HG03175 (cell line): ENCODE measurements at regions not wholly inside any gene's neighbourhood (a gene's known extent, or its start where the extent isn't known, plus 50 kb on each side); places are given as distances from the start of the nearest gene placed in this dataset.
"Not testable (repeated sequence)": the region's sequence is repeated elsewhere in the genome, so short reads cannot be mapped to it uniquely, and the experiment has no call there.

Source experiments
- ATAC-seq: cut with Tn5 transposase; IDR thresholded peaks from one replicate; pipeline ENCODE4 v1.9.1; 2021; ENCODE audit warnings: mild to moderate bottlenecking, moderate library complexity; ENCODE audit not compliant: unreplicated experiment

DNA sequence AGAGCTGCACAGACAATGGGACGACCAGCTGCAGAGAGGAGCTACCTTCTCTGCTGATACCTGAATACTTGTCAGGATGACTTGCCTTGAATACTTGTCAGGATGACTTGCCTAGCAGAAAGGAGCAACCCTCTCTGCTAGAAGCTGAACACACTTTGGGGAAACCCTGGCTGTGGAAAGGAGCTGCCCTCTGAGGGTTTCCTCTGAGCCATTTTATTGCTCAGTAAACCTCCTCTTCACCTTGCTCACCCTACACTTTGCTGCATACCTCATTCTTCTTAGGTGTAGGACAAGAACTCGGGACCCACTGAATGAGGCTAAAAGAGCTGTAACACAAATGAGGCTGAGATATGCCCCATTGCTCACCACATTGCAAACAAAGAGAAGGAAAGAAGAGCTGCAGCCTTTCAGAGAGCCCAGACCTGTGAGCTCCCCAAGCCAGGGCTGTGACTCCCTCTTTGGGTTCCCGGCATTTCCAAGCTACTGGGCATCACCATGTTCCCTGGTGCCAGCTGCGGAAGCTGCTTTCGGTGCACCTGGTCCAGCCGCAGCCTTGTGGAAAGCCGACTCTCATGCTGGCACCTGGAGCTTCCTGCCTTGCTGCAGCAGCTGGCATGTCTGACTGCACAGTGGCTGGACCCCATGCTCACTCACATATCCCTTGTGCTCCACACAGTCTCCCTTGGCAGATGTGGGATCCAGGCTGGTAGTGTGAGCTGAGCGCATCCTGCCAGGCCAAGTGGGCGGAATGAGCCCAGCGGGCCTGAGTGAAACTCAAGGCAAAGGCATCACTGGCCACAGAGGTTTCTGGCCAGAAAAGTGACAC lies 106.7 kb upstream of the AHI1 start:
- ATAC-seq = no peak

DNA sequence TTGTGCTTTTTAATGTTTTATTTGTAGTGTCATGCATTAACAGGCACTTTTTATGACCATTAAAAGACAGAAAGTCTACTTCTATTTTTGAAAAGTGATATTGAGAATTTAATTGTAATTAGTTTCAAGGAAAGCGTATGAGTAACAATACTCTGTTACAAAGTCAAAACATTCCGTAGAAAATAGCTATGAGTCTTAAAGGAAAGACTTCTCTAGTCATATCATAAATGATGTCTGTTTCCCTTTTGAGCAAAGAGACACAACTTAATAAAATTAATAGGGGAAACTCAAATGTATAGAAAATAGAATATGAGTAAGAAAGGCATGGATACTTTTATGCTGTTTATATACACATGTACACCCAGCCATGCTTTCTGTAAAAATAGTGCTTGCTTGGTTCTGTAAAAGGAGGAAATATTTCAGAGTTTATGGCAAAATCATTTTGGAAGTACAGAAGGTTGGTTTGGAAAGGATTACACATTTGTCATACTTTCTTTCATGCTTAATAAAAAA lies 107.8 kb upstream of the AHI1 start:
- ATAC-seq = no peak

DNA sequence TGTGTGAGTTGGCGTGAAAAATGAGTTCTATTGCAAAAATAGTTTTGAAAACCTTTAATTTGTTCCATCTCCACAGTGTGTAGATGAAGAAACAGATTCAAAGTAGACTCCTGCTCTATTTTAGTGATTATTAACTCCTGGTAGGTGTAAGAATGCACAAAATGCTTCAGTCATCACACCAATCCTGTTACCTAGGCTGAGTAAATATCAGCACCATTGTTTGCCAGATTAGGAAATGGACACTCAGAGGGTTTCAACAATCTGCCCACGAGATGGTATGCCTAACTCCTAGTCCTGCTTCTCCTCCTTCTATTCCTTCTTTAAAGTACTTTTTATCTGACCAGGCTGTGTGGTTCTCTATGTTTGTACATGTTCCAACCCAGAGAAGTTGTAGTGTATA lies 108.9 kb upstream of the AHI1 start:
- ATAC-seq = no peak

DNA sequence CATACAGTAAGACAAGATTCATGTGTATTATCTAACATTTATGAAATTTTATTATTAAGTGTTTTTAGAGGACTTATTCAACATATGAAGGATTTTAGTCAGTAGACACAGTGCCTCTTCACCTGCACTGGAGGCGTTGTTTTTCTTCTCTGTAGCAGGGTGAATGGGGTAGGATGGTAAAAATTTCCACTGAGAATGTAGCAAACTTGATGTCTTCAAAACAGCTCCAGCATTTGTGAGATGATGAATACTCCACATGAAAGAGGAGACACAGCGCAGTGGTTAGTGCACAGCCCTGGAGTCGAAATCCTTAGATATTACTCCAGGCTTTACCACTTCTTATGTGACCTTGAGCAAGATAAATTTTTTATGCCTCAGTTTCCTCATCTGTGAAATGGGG lies 110.5 kb upstream of the AHI1 start:
- no peak for ATAC-seq

DNA sequence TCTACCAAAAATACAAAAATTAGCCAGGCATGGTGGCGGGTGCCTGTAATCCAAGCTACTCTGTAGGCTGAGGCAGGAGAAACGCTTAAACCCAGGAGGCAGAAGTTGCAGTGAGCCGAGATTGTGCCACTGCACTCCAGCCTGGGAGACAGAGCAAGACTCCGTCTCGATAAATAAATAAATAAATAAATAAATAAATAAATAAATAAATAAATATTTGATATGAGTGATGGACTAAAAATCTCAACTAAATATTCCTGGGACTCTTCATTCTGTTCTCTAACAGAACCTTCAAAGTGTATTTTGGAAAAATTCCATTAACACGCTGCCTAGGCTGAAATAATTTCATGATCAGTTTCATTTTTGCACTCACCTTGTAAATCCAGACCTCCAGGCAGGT lies 112.7 kb upstream of the AHI1 start:
- not testable (repeated sequence) for ATAC-seq

DNA sequence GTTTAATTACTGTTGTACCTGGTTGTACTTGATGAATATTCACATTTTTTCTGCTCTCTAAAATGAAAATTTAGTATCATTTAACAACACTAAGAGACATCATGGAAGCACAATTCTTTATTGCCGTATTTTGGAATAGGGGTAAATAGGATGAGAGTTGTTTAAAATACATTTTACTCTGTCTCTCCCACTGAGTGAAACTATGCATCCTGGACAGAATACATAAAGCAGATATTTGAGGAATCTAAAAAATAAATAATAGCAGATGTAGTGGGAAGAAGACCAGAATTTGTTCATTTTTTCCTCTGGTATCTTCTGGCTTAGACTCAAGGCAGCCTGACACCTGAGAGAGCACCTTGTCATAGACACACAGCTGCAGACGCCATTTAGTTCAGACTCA lies 119.1 kb upstream of the AHI1 start:
- ATAC-seq = no peak

DNA sequence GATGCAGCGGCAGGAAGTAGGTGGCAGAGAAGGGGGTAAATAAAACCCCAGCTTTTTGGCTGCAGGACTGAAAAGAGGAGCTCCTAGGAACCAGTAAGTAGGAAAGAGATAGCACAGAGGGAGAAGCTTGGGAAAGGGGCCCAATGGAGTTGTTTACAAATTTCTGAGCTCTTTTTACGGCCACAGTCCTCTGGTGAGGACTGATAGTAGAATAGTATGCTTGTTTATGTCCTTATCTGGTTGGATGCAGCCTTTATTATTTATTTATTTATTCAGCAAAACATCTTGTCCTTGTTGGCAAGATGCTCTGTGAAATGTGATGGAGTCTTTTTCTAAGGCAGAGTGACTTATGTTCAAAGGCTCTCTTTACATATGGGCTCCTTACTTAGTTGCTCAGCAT lies 119.7 kb upstream of the AHI1 start:
- ATAC-seq = no peak

DNA sequence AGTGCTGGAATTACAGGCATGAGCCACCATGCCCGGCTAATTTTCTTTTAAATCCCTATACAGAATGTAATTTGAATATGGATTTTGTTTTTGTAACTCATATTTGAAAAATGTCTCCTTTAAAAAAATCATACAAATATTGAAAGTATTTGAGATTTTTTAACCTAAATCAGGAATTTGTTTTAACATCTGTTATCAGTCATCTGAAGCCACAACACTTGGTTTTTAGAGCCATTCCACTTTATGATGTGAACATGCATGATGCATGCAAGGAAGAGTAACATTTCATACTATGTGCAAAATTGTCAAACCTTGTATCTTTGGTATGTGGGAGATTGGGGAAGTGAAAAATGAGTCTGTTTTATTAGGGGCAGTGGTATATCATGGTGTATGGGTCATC lies 124.5 kb upstream of the AHI1 start:
- ATAC-seq = no peak

DNA sequence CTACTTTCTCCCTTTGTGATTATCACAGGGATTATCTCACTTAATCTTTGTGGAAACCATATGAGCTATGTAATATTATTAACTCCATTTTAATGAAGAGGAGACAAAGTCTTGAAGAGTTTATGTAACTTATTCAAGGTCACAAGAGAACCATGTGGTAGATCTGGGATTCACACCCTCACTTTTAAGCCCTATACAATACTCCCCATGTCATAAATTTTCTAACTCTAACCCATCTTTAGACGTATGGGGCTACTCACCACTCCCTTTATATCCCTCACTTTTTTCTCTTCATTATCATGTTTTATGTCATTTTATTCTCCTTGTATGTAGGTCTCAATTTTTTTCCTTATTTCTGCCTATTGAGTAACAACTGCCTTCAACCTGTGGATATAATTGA lies 126.4 kb upstream of the AHI1 start:
- ATAC-seq = no peak

DNA sequence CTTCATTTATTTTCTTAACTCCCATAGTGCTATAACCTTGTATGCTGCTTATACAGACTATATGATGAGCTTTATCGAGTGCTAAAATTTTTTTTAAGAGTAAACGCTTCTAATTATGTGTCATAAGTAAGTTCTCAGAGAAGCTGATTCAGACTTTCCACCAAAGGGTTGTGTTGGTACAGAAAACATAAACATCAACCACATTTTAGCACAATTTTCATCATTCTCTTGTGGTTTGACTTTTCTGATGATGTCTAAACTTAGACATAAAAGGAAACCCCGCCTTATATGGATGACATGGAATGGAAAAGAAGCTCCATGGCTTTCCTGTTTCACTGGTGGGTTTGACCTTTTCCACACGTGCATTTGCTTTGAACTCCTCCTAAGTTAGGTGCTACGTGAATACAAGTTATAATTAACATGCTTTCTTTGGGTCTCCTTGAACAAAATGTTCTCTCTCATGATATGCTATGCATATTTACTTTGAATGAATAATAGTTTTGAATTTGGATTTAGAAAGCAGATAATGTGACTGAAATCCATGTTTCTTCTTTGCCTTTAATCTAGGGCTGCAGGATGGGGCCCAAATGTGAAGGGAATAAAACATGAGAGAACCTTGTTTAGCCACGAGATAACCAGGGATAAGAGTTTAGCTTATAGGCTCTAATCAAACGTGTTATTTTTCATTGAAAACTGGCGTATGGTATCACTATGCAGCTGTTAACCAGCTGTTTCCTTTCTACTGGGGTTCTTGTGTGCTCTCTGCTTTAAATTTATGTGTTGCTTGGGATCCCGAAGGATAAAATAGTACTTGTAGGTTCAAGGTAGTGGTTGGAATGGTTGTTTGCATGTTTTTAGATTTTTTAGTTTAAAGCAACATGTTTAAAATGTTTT lies 127.1 kb upstream of the AHI1 start:
- no peak for ATAC-seq

DNA sequence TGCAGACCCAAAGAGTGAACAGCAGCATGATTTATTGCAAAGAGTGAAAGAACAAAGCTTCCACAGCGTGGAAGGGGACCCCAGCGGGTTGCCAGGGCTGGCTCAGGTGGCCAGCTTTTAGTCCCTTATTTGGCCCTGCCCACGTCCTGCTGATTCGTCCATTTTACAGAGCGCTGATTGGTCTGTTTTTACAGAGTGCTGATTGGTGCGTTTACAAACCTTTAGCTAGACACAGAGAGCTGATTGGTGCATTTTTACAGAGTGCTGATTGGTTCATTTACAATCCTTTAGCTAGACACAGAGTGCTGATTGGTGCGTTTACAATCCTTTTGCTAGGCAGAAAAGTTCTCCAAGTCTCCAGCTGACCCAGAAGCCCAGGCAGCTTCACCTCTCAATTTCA lies 128.5 kb upstream of the AHI1 start:
- not testable (repeated sequence) for ATAC-seq

DNA sequence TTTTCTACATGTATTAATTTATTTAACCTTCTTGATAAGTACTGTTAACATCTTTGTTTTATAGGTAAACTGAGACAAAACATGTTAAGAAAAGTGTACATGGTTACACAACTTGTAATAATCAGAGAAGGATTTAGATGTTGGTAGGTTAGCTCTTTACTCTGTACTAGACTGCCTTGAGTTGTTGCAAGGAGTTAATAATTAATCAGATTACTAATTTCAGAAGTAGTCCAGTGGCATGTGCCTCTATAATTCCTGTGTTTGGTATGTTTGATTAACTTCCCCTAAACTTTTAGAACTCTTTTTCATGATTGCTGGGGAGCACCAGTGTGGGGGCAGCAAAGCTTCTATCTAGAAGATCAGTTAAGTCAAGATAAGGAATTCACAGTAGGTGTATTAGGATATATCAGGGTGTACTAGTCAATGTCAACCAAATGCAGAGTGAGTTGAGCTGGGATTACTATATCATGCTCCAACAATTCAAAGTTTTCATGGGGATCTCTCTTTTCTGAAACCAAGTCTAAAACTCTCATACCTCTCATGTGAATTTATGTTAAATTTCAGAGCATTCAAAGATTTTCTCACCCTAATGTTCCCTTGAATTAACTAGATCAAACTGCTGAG lies 129.7 kb upstream of the AHI1 start:
- ATAC-seq = peak; percentile 97

DNA sequence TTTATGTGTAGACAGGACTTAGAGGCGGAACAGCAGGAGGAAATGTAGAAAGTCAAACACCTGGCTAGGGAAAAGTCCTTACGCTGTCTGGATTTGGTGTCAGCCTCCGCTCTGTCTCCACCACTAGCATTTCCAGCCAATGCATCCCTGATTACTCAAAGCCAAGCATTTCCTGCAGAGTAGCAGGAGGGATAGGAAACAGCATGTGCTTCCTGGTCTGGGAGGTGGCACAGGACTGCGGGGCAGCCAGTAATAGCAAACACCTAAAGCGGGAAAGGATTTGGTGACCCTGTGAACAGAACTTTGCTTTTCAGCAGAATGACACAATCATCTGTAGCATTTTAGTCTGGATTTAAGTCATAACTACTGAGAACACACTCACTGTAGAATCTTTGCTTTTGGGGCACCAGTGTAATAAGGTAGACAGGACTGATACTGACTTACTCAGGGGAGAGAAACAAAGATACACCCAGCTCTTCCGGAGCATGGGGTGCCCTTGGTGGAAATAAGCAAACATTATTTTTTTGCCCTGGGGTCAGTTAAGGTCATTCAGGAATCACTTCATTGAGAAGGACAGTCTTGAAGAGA lies 133.3 kb upstream of the AHI1 start:
- no peak for ATAC-seq

DNA sequence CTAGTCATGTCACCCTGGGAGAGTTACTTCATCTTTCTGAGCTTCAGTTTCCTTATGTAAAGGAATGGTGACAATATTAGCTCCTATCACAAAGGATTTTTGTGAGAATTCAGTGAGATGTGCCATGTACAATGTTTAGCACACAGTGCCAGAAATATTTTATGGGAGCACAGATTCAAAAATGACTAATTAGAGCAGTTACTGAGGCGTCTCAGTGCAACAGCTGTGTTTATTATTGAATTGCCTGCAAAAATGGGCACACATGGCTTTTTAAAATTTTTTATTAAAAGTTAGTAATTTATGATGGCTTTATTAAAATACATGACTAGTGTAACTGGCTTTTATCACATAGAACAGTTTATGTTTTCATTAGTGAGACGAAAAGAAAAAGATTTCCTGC lies 134.3 kb upstream of the AHI1 start:
- no peak for ATAC-seq

DNA sequence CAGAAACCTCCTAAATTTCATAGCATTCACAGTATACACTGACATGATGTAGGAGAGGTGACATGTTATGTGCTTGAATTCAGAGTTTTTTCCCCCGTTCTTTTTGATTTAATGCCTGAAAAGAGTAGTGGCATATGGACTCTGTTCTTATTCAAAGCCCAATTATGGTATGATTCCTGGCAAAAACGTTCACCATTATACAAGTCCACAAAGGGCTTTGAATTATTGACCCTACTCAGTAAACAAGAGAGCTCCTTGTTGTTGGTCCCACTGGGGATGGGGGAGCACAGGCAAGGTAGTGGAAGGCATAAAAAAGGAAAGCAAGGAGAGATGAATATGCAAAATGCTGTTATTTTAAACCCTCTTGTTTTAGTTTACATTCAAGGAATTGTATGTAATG lies 136.0 kb upstream of the AHI1 start:
- ATAC-seq = no peak

DNA sequence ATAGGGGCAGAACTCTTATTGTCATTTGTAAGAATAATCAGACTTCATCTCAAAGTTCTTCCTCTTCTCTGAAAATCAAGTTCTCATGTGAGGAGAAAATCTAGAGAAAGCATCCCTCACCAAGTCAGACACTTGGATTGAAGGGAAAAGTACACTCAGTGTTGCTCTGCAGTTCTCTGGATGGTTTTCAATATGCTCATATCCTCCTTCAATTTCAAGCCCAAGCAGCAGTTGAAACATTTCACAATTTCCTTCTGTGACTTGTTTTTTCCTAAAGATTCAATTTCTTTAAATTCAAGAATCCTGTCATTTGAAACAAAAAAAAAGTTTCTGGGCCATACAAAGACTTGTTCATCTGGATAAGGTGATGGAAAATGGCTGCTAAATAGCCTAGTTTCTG lies 140.2 kb upstream of the AHI1 start:
- no peak for ATAC-seq

DNA sequence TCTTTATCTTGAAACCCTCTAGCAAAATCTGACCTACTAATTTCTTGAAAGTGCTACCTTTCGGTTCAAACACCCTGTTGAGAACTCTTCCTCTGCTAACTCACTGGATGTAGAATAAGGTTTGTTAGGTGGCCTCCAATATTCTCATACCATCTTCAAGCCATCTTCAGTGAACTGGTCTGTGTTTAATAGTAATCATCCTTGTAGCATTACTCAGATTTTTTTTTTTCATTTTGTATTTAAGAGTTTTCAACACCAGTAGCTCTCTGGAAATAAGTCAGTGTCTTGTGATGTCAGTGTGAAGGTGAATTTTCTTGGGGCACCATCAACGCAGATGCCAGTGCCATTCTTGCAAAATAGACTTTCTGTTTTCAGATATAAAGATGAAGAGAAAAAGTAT lies 140.6 kb upstream of the AHI1 start:
- ATAC-seq = no peak

DNA sequence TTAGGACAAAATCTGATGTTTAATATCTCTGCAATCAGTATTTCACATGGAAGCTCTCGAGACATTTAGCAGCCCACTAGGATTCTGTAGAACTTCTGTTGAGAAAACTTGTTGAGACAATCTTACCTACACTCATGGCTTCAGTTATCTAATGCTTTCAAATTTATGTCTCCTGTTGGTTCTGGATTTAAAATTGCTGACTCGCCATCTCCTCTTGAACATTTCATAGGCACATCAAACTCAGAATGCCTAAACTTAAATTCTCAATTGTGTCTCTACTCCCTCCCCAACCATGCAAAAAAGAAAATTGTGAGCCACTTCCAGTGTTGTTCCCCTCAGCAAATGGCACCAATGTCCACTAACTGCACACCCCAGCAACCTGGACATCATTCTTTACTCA lies 142.5 kb upstream of the AHI1 start:
- ATAC-seq = no peak

DNA sequence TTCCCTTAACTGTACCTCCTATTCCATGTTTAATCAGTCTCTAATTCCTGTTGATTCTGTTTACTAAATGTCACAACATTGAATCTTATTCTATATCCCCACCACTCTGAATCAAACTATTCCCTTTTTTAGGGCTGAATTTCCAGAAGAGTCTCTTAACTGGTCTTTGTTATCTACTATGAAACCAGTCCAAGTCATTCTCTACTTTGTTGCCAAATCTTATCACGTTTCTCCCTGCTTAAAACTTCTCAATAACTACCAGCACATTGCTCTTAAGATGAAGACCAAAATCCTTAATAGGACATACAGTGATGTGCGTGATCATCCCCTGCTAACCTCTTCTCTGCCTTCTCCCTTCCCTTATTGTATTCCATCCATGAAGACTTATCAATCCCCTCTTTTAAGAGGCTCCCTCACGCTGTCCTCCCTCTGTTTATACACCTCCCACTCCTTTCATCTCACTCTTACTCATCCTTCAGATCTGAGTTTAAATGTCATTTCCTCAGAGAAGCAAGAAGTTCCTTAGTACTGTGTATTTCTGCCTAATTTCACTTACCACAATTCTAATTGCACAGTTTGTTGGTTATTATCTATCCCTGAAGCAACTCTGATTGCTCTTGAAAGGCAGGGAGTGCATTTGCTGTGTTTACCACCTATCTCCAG lies 143.0 kb upstream of the AHI1 start:
- ATAC-seq = no peak

DNA sequence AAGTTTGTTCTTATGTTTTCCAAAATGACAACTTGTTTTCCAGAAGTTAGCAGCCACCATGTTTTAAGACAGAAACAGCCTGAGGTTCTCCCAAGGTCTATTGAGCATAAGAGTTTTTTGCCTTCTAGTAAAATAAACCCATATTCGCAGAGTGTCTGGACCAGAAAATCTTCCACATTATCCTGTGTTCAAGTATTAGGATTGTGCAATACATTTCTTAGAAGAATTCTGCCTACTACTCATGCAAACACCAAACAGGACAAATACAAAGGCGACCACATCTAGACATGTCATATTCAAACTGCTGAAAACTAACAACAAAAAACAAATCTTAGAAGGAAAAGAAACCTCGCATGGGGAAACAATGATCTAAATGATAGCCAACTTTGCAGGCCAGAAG lies 145.4 kb upstream of the AHI1 start:
- ATAC-seq = no peak

DNA sequence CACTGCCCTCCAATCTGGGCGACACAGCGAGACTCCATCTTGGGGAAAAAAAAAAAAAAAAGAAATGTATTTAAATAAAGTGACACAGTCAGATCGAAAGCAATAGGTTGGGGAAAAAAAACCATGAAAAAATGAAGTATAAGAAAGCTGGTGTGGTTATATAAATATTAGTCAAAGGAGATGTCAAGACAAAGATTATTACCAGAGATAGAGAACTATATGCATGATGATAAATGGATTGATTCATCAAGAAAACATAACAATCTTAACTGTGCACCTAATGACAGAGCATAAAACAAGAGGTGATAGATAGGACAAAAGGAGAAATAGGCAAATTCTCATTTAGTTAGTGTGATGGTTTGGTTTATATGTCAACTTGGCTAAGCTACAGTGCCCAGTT lies 146.9 kb upstream of the AHI1 start:
- ATAC-seq = no peak
